Spinal cord (tissue), 9 donors: ENCODE measurements at regions not wholly inside any gene's neighbourhood (a gene's known extent, or its start where the extent isn't known, plus 50 kb on each side); places are given as distances from the start of the nearest gene placed in this dataset.
A peak's percentile ranks its signal among the peaks of the same experiment; 100 is the strongest.

Experiments
- DNase-seq, 6 donors: peaks; one replicate each; pipeline versions ENCODE4 v3.0.0 to v3.0.0-alpha.2; 2013 to 2015; ENCODE audit warnings: low spot score in 6 of 6, low read depth in 4 of 6
- H3K27ac ChIP-seq: one replicate; pipeline ENCODE4 v1.5.1; 2013; ENCODE audit warnings: low read depth, low read length, control low read depth
- H3K27me3 ChIP-seq: one replicate; pipeline ENCODE4 v1.6.1; 2013; ENCODE audit warnings: low read length; ENCODE audit not compliant: control insufficient read depth, insufficient read depth
- H3K36me3 ChIP-seq: one replicate; pipeline ENCODE4 v1.6.1; 2013; ENCODE audit warnings: low read length; ENCODE audit not compliant: control insufficient read depth, insufficient read depth
- H3K4me1 ChIP-seq: one replicate; pipeline ENCODE4 v1.6.1; 2013; ENCODE audit warnings: low read length; ENCODE audit not compliant: control insufficient read depth, insufficient read depth
- H3K4me3 ChIP-seq: one replicate; pipeline ENCODE4 v1.5.1; 2013; ENCODE audit warnings: low read depth, low read length, control low read depth
- H3K9me3 ChIP-seq: one replicate; pipeline ENCODE4 v1.6.1; 2013; ENCODE audit warnings: low read length; ENCODE audit not compliant: control insufficient read depth, insufficient read depth
- WGBS: methylation state at CpG from one replicate; pipeline ENCODE4 v1.1.5; 2013; ENCODE audit warnings: missing lambda C conversion rate; ENCODE audit not compliant: insufficient coverage; 5-methylcytosine and 5-hydroxymethylcytosine counted together
- donor health status: healthy.

GRCh38 chr17:70875729-70876310 is 706.5 kb downstream of the KCNJ2 start:
- no peaks in the 10 kb centered on the region for H3K27me3 ChIP-seq
- WGBS = 93% methylated on average over 2 of the region's 2 CpGs
- no peaks in the 10 kb centered on the region for H3K9me3 ChIP-seq
- no peak overlapping the region for H3K27ac ChIP-seq
- H3K4me3 ChIP-seq = no peak overlapping the region
- no peak for DNase-seq
- H3K4me1 ChIP-seq = no peaks in the 10 kb centered on the region
- no peaks in the 10 kb centered on the region for H3K36me3 ChIP-seq

- no CpG with 5 or more reads among the region's 2 CpGs for WGBS
- no peak for DNase-seq
- H3K4me1 ChIP-seq = no peaks in the 10 kb centered on the region
- H3K27ac ChIP-seq = no peak overlapping the region
- no peaks in the 10 kb centered on the region for H3K9me3 ChIP-seq
- H3K36me3 ChIP-seq = no peaks in the 10 kb centered on the region
- no peak overlapping the region for H3K4me3 ChIP-seq
- H3K27me3 ChIP-seq = no peaks in the 10 kb centered on the region
Observed at GRCh38 chr17:70878879-70879278, 709.5 kb downstream of the KCNJ2 start.

GRCh38 chr17:70879401-70879800 is 710.1 kb downstream of the KCNJ2 start:
- Histone ChIP-seq H3K27me3 (no peaks in the 10 kb centered on the region), H3K9me3 (no peaks in the 10 kb centered on the region), H3K36me3 (no peaks in the 10 kb centered on the region), H3K4me3 (no peak overlapping the region), H3K27ac (no peak overlapping the region), H3K4me1 (no peaks in the 10 kb centered on the region)
- no peak for DNase-seq
- WGBS = 90% methylated on average over 2 of the region's 3 CpGs

- peak in 1 of 6 donors; percentile 28 for DNase-seq
- no CpG with 5 or more reads among the region's 1 CpG for WGBS
Observed at GRCh38 chr17:70881093-70881492, 711.8 kb downstream of the KCNJ2 start.

GRCh38 chr17:70882504-70882903 is 713.2 kb downstream of the KCNJ2 start:
- H3K4me3 ChIP-seq = no peak overlapping the region
- H3K27me3 ChIP-seq = no peaks in the 10 kb centered on the region
- H3K27ac ChIP-seq = no peak overlapping the region
- no peaks in the 10 kb centered on the region for H3K9me3 ChIP-seq
- no peaks in the 10 kb centered on the region for H3K36me3 ChIP-seq
- WGBS = 83% methylated on average over 6 of the region's 6 CpGs
- DNase-seq = no peak
- no peaks in the 10 kb centered on the region for H3K4me1 ChIP-seq

More at GRCh38 chr17:70881093-70881492, 711.8 kb downstream of the KCNJ2 start:
- no peaks in the 10 kb centered on the region for H3K4me1 ChIP-seq
- no peaks in the 10 kb centered on the region for H3K36me3 ChIP-seq
- no peak overlapping the region for H3K27ac ChIP-seq
- no peak overlapping the region for H3K4me3 ChIP-seq
- H3K9me3 ChIP-seq = no peaks in the 10 kb centered on the region
- H3K27me3 ChIP-seq = no peaks in the 10 kb centered on the region

- DNase-seq = no peak
- Histone ChIP-seq H3K27ac (no peak overlapping the region), H3K4me1 (no peaks in the 10 kb centered on the region), H3K9me3 (no peaks in the 10 kb centered on the region), H3K27me3 (no peaks in the 10 kb centered on the region), H3K4me3 (no peak overlapping the region), H3K36me3 (no peaks in the 10 kb centered on the region)
- WGBS = no CpG with 5 or more reads among the region's 2 CpGs
Observed at GRCh38 chr17:70886648-70887047, 717.3 kb downstream of the KCNJ2 start.

- Histone ChIP-seq H3K27me3 (no peaks in the 10 kb centered on the region), H3K36me3 (no peaks in the 10 kb centered on the region), H3K4me3 (no peak overlapping the region), H3K4me1 (no peaks in the 10 kb centered on the region), H3K27ac (no peak overlapping the region), H3K9me3 (no peaks in the 10 kb centered on the region)
- WGBS = 80% methylated on average over 1 of the region's 2 CpGs
- DNase-seq = no peak
Observed at GRCh38 chr17:70888324-70888723, 719.0 kb downstream of the KCNJ2 start.

- H3K27me3 ChIP-seq = no peaks in the 10 kb centered on the region
- WGBS = 100% methylated on average over 3 of the region's 4 CpGs
- H3K27ac ChIP-seq = no peak overlapping the region
- no peaks in the 10 kb centered on the region for H3K36me3 ChIP-seq
- H3K4me1 ChIP-seq = no peaks in the 10 kb centered on the region
- H3K9me3 ChIP-seq = no peaks in the 10 kb centered on the region
- no peak for DNase-seq
- no peak overlapping the region for H3K4me3 ChIP-seq
Observed at GRCh38 chr17:70891306-70891705, 722.0 kb downstream of the KCNJ2 start.

- Histone ChIP-seq H3K36me3 (no peaks in the 10 kb centered on the region), H3K9me3 (no peaks in the 10 kb centered on the region), H3K4me1 (no peaks in the 10 kb centered on the region), H3K27me3 (no peaks in the 10 kb centered on the region), H3K4me3 (no peak overlapping the region), H3K27ac (no peak overlapping the region)
- no peak for DNase-seq
- WGBS = no CpG with 5 or more reads among the region's 1 CpG
Observed at GRCh38 chr17:70892527-70892926, 723.2 kb downstream of the KCNJ2 start.

GRCh38 chr17:70896843-70897242 is 727.5 kb downstream of the KCNJ2 start:
- H3K27ac ChIP-seq = no peak overlapping the region
- no CpG with 5 or more reads among the region's 4 CpGs for WGBS
- H3K4me1 ChIP-seq = no peaks in the 10 kb centered on the region
- H3K4me3 ChIP-seq = no peak overlapping the region
- no peaks in the 10 kb centered on the region for H3K9me3 ChIP-seq
- H3K36me3 ChIP-seq = no peaks in the 10 kb centered on the region
- H3K27me3 ChIP-seq = no peaks in the 10 kb centered on the region
- peak in 2 of 6 donors; percentile 22 to 28 for DNase-seq
